ENCODE measurements at regions not wholly inside any gene's neighbourhood (a gene's known extent, or its start where the extent isn't known, plus 50 kb on each side); places are given as distances from the start of the nearest gene placed in this dataset.

DNA sequence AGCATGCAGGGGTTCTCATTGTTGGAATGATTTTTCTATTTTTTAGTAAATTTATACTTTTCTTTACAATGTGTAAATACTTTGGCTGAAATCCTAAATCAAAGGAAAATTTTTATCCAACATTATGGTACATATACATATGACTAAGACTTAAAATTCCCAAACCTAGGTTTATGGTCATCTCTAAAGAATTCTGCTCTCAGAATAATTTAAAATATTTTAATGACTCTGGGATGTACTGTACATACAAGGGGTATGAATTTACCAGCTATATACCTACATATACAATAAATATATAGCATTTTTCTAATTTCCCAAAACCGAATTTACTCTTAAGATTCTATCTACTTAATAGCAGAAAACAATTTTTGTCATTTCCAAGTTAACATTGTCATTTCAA is 137.9 kb upstream of the POU1F1 start:
- H3K9me3 ChIP-seq (ENCODE audit: control insufficient read depth, low read depth, low read length), result no peaks in the 10 kb centered on the region
- H3K36me3 Mint-ChIP-seq (ENCODE audit: insufficient read depth in 1 of 3, low read depth in 3 of 3), result no peaks in the 10 kb centered on the region
- no peak overlapping the region for H2BK5ac ChIP-seq (ENCODE audit: insufficient read length, low read length)
- H3K4me1 Mint-ChIP-seq, result no peaks in the 10 kb centered on the region
- H3K4me2 ChIP-seq (ENCODE audit: insufficient read depth, insufficient read length, low read length), result no peak overlapping the region
- H3K27ac ChIP-seq (ENCODE audit: insufficient read length, low read depth, low read length), result no peak overlapping the region
- no peaks in the 10 kb centered on the region for H3K79me2 ChIP-seq (ENCODE audit: insufficient read depth, low read length)
- H2BK15ac ChIP-seq (ENCODE audit: low read depth, low read length), result no peak overlapping the region
- no peak overlapping the region for H3K4me3 Mint-ChIP-seq
- H3K4ac ChIP-seq (ENCODE audit: low read depth, low read length), result no peak overlapping the region
- H3K27me3 ChIP-seq (ENCODE audit: insufficient read depth, low read length), result no peaks in the 10 kb centered on the region
- H3K18ac ChIP-seq (ENCODE audit: insufficient read length, low read depth, low read length), result no peak overlapping the region
- peaks cover 0 to 3% of the 10 kb centered on the region in 2 experiments; a peak in 2 of 5 replicates for H3K9me3 Mint-ChIP-seq
- H4K5ac ChIP-seq (ENCODE audit: insufficient read length, low read depth, low read length), result no peak overlapping the region
- TF ChIP-seq CTCF (conservative IDR thresholded peaks at IDR 0.05), result no peak
- 100% methylated on average over 1 of the region's 1 CpG for WGBS (ENCODE audit: extremely low coverage, insufficient read length, low lambda C conversion rate)
- no peak overlapping the region for H3K27ac Mint-ChIP-seq
- H3K56ac ChIP-seq (ENCODE audit: insufficient read length, low read depth, low read length), result no peak overlapping the region
- no peak overlapping the region for H2BK20ac ChIP-seq (ENCODE audit: low read depth, low read length, poor library complexity, severe bottlenecking)
- H3K23me2 ChIP-seq (ENCODE audit: insufficient read length, low read depth, low read length, poor library complexity, severe bottlenecking), result no peaks in the 10 kb centered on the region
- no peak overlapping the region for H4K91ac ChIP-seq (ENCODE audit: insufficient read length, low read depth, low read length)
- H2AFZ ChIP-seq (ENCODE audit: low read length), result no peak overlapping the region
- no peak overlapping the region for H4K8ac ChIP-seq (replicated peaks; ENCODE audit: insufficient read length, low read depth, low read length)
- DNase-seq, result no peak
- no peak overlapping the region for H2BK12ac ChIP-seq (ENCODE audit: insufficient read length, low read depth, low read length)
- no peaks in the 10 kb centered on the region for H3K27me3 Mint-ChIP-seq (ENCODE audit: low read depth)
- no peak overlapping the region for H3K9ac ChIP-seq (ENCODE audit: extremely low read depth, insufficient read length, low read length)
- H2AK5ac ChIP-seq (ENCODE audit: insufficient read length, low read length), result no peak overlapping the region
- no peak overlapping the region for H3K23ac ChIP-seq (ENCODE audit: insufficient read length, low read depth, low read length)
- no peaks in the 10 kb centered on the region for H3K79me1 ChIP-seq (ENCODE audit: insufficient read depth, low read depth, low read length, poor library complexity, severe bottlenecking)
- no peak overlapping the region for H3T11ph ChIP-seq (ENCODE audit: low read length)
- no peak overlapping the region for H2BK120ac ChIP-seq (ENCODE audit: low read depth, low read length, poor library complexity, severe bottlenecking)
- H4K20me1 ChIP-seq (ENCODE audit: control insufficient read depth, insufficient read depth, insufficient read length), result no peaks in the 10 kb centered on the region
- no peaks in the 10 kb centered on the region for H3K4me1 ChIP-seq (ENCODE audit: insufficient read depth, low read length)
- no peak overlapping the region for H3K14ac ChIP-seq (ENCODE audit: insufficient read depth, low read length)

Measured in H9 (cell line).